ENCODE measurements at regions not wholly inside any gene's neighbourhood (a gene's known extent, or its start where the extent isn't known, plus 50 kb on each side); places are given as distances from the start of the nearest gene placed in this dataset.

DNA sequence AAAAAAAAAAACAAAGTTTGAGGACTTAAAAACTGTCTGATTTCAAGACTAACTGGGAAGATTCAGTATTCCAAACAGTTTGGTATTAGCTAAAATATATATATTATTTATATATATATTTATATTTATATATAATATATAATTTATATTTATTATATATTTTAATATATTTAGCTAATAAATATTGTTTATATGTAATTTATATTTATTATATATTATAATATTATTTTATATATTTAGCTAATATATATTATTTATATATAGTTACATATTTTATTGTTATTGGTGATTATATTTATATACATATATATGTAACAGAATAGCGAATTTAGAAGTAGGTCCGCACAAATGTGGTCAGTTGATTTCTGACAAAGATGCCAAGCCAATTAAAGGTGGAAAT lies 480.2 kb upstream of the C1orf87 start:
- no peak overlapping the region for H2AFZ ChIP-seq (ENCODE audit: low read length)
- DNase-seq (ENCODE audit: low spot score) = no peak
- no TSS peak for BruUV-seq (replicated peaks)
- H4K20me1 ChIP-seq (ENCODE audit: insufficient read depth, low read length) = no peaks in the 10 kb centered on the region
- H3K4me2 ChIP-seq (ENCODE audit: low read length) = no peak overlapping the region
- TF ChIP-seq, protein P1, sequence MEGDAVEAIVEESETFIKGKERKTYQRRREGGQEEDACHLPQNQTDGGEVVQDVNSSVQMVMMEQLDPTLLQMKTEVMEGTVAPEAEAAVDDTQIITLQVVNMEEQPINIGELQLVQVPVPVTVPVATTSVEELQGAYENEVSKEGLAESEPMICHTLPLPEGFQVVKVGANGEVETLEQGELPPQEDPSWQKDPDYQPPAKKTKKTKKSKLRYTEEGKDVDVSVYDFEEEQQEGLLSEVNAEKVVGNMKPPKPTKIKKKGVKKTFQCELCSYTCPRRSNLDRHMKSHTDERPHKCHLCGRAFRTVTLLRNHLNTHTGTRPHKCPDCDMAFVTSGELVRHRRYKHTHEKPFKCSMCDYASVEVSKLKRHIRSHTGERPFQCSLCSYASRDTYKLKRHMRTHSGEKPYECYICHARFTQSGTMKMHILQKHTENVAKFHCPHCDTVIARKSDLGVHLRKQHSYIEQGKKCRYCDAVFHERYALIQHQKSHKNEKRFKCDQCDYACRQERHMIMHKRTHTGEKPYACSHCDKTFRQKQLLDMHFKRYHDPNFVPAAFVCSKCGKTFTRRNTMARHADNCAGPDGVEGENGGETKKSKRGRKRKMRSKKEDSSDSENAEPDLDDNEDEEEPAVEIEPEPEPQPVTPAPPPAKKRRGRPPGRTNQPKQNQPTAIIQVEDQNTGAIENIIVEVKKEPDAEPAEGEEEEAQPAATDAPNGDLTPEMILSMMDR (conservative IDR thresholded peaks at IDR 0.05; ENCODE audit: low read length) = no peak
- no peak for TF ChIP-seq EZH2phosphoT487 (IDR thresholded peaks at IDR 0.05; ENCODE audit: borderline replicate concordance, low read depth, low read length)
- no peak overlapping the region for H3K4me3 ChIP-seq (ENCODE audit: low read depth, low read length, poor library complexity, severe bottlenecking)
- H3K27ac ChIP-seq (ENCODE audit: low read depth, low read length, poor library complexity, severe bottlenecking) = no peak overlapping the region
- no peaks in the 10 kb centered on the region for H3K9me2 ChIP-seq (ENCODE audit: insufficient read depth, low read length)
- H3K79me2 ChIP-seq (ENCODE audit: insufficient read depth, low read depth, low read length) = no peaks in the 10 kb centered on the region
- intact Hi-C loops (cut with micrococcal nuclease; ENCODE audit: unreplicated experiment) = no loop called here
- ChIA-PET CTCF (ENCODE audit: unreplicated experiment) (no interaction called here), POLR2A (no interaction called here)
- H3K9me3 ChIP-seq (ENCODE audit: low read length) = no peaks in the 10 kb centered on the region
- H3K4me1 ChIP-seq (ENCODE audit: insufficient read depth, low read length, poor library complexity, severe bottlenecking) = no peaks in the 10 kb centered on the region
- no peaks in the 10 kb centered on the region for H3K36me3 ChIP-seq (ENCODE audit: insufficient read depth, low read length)

DNA sequence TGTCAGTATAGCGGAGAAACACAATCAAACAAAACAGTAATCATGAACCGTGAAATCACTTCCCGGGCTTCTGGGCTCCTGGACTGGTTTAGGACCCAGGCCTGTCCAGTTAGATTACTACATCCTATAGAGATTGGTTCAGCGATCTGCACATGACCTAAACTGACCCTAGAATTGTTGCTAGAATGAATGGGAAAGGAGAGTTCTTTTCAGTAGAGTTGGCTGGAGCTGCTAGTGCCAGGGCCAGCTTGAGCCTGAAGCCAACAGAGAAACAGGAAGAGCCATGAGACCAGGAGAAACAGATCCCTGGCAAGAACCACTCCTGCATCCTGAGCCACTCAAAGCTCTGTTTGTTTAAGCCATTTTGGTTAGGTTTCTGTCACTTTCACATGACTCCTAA lies 474.3 kb upstream of the C1orf87 start:
- no peak overlapping the region for H3K4me2 ChIP-seq (ENCODE audit: low read length)
- no peaks in the 10 kb centered on the region for H3K9me2 ChIP-seq (ENCODE audit: insufficient read depth, low read length)
- H2AFZ ChIP-seq (ENCODE audit: low read length) = no peak overlapping the region
- no peaks in the 10 kb centered on the region for H3K4me1 ChIP-seq (ENCODE audit: insufficient read depth, low read length, poor library complexity, severe bottlenecking)
- BruUV-seq (replicated peaks) = no TSS peak
- CTCF ChIA-PET (ENCODE audit: unreplicated experiment) = no interaction called here
- H3K9me3 ChIP-seq (ENCODE audit: low read length) = no peaks in the 10 kb centered on the region
- DNase-seq (ENCODE audit: low spot score) = no peak
- H3K79me2 ChIP-seq (ENCODE audit: insufficient read depth, low read depth, low read length) = no peaks in the 10 kb centered on the region
- H4K20me1 ChIP-seq (ENCODE audit: insufficient read depth, low read length) = no peaks in the 10 kb centered on the region
- POLR2A ChIA-PET = no interaction called here
- intact Hi-C loops (cut with micrococcal nuclease; ENCODE audit: unreplicated experiment) = no loop called here
- no peaks in the 10 kb centered on the region for H3K36me3 ChIP-seq (ENCODE audit: insufficient read depth, low read length)
- H3K27ac ChIP-seq (ENCODE audit: low read depth, low read length, poor library complexity, severe bottlenecking) = no peak overlapping the region
- no peak overlapping the region for H3K4me3 ChIP-seq (ENCODE audit: low read depth, low read length, poor library complexity, severe bottlenecking)
- TF ChIP-seq, protein P1 (conservative IDR thresholded peaks at IDR 0.05; ENCODE audit: low read length) = no peak
- TF ChIP-seq EZH2phosphoT487 (IDR thresholded peaks at IDR 0.05; ENCODE audit: borderline replicate concordance, low read depth, low read length) = no peak

DNA sequence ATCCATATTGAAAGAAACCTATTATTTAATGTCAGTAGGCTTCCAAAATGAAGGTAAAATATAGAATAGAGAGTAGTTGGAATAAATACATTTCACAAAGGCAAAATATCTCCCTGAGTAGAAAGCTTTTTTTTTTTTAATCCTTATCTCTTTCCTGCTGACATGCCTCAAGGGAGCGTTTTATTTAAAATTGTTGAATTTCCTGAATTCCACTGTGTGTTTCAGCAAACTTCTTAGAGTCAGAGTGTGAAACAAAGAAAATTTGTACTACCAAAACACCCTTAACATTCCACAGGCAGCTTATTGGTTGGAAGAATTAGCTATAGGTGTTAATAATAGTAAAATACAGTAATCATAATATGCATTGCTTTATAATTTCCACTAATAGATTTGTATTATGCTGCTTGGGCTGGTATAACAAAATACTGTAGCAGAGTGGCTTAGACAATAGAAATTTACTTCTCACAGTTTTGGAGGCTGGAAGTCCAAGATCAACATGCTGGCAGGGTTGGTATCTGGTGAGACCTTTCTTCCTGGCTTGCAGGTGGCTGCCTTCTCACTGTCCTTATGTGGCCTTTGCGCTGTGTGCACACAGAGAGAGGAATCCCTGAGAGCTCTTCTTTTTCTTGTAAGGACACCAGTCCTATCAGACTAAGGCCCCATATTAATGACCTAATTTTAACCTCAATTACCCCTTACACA lies 468.4 kb upstream of the C1orf87 start:
- no TSS peak for BruUV-seq (replicated peaks)
- no peaks in the 10 kb centered on the region for H3K4me1 ChIP-seq (ENCODE audit: insufficient read depth, low read length, poor library complexity, severe bottlenecking)
- CTCF ChIA-PET (ENCODE audit: unreplicated experiment) = interaction anchor here (0.6 kb wide), 1 partner anchor 803 kb away, joined by 3 read pairs; no protein-coding TSS in a partner anchor
- no peaks in the 10 kb centered on the region for H3K9me2 ChIP-seq (ENCODE audit: insufficient read depth, low read length)
- POLR2A ChIA-PET = interaction anchor here (0.6 to 1.6 kb wide), 4 partner anchors 11 to 1287 kb away, joined by 3 to 8 read pairs (median 4); no protein-coding TSS in a partner anchor
- TF ChIP-seq, protein P1 (conservative IDR thresholded peaks at IDR 0.05; ENCODE audit: low read length) = no peak
- no peak for TF ChIP-seq EZH2phosphoT487 (IDR thresholded peaks at IDR 0.05; ENCODE audit: borderline replicate concordance, low read depth, low read length)
- no peaks in the 10 kb centered on the region for H3K79me2 ChIP-seq (ENCODE audit: insufficient read depth, low read depth, low read length)
- no peaks in the 10 kb centered on the region for H4K20me1 ChIP-seq (ENCODE audit: insufficient read depth, low read length)
- H3K27ac ChIP-seq (ENCODE audit: low read depth, low read length, poor library complexity, severe bottlenecking) = no peak overlapping the region
- no peak overlapping the region for H3K4me3 ChIP-seq (ENCODE audit: low read depth, low read length, poor library complexity, severe bottlenecking)
- intact Hi-C loops (cut with micrococcal nuclease; ENCODE audit: unreplicated experiment) = no loop called here
- no peak overlapping the region for H3K4me2 ChIP-seq (ENCODE audit: low read length)
- DNase-seq (ENCODE audit: low spot score) = no peak
- no peaks in the 10 kb centered on the region for H3K9me3 ChIP-seq (ENCODE audit: low read length)
- H2AFZ ChIP-seq (ENCODE audit: low read length) = no peak overlapping the region
- H3K36me3 ChIP-seq (ENCODE audit: insufficient read depth, low read length) = no peaks in the 10 kb centered on the region

Data from OCI-LY7 (cell line).